DOHH2 (cell line): ENCODE measurements at regions not wholly inside any gene's neighbourhood (a gene's known extent, or its start where the extent isn't known, plus 50 kb on each side); places are given as distances from the start of the nearest gene placed in this dataset.

Source experiments
- H3F3A ChIP-seq: fragments of 200-600 bp; sonication (generic), shearing (Covaris generic); 2 replicates; pipeline ENCODE4 v1.6.0; 2016; ENCODE audit warnings: antibody characterized with exemption, mild to moderate bottlenecking; ENCODE audit not compliant: control insufficient read depth, insufficient read depth
- H3K27ac ChIP-seq: fragments of 200-600 bp; sonication (generic); 2 replicates; pipeline ENCODE4 v1.5.1; 2014; ENCODE audit warnings: low read depth, mild to moderate bottlenecking, low read length, moderate library complexity
- H3K27me3 ChIP-seq: fragments of 200-600 bp; sonication (generic); 2 replicates; pipeline ENCODE4 v1.6.1; 2014; ENCODE audit warnings: mild to moderate bottlenecking, low read length, mixed read lengths; ENCODE audit not compliant: control insufficient read depth
- H3K36me3 ChIP-seq: fragments of 200-600 bp; sonication (generic); 2 replicates; pipeline ENCODE4 v1.6.1; 2014; ENCODE audit warnings: mild to moderate bottlenecking, low read length, moderate library complexity, mixed read lengths; ENCODE audit not compliant: control insufficient read depth
- H3K4me1 ChIP-seq: fragments of 200-600 bp; sonication (generic); 2 replicates; pipeline ENCODE4 v1.6.1; 2014; ENCODE audit warnings: mild to moderate bottlenecking, low read length, mixed read lengths; ENCODE audit not compliant: control insufficient read depth
- H3K4me2 ChIP-seq: fragments of 200-600 bp; sonication (generic); 2 replicates; pipeline ENCODE4 v1.6.0; 2014; ENCODE audit warnings: mild to moderate bottlenecking, low read length, moderate library complexity
- H3K4me3 ChIP-seq: fragments of 200-600 bp; sonication (generic); 2 replicates; pipeline ENCODE4 v1.5.1; 2014; ENCODE audit warnings: mild to moderate bottlenecking, low read length, mixed read lengths
- H3K79me2 ChIP-seq: fragments of 200-600 bp; sonication (generic); 2 replicates; pipeline ENCODE4 v1.6.1; 2014; ENCODE audit warnings: mild to moderate bottlenecking, low read length, mixed read lengths; ENCODE audit not compliant: control insufficient read depth
- H3K9me2 ChIP-seq: fragments of 200-600 bp; sonication (generic); replicated peaks from 2 replicates; pipeline ENCODE4 v1.6.1; 2014; ENCODE audit warnings: mild to moderate bottlenecking, low read length, mixed read lengths; ENCODE audit not compliant: control insufficient read depth
- H3K9me3 ChIP-seq: fragments of 200-600 bp; sonication (generic); 2 replicates; pipeline ENCODE4 v1.6.1; 2014; ENCODE audit warnings: antibody characterized with exemption, low read length, mixed read lengths; ENCODE audit not compliant: control insufficient read depth, insufficient read depth
- H4K20me1 ChIP-seq: fragments of 200-600 bp; sonication (generic); 2 replicates; pipeline ENCODE4 v1.6.0; 2014; ENCODE audit warnings: low read depth, mild to moderate bottlenecking, antibody characterized with exemption, low read length, moderate library complexity; ENCODE audit not compliant: control insufficient read depth, insufficient read depth
- CTCF ChIP-seq: fragments of 200-600 bp; sonication (generic); IDR thresholded peaks from one replicate; pipeline ENCODE4 v1.5.1; 2014; ENCODE audit warnings: antibody characterized with exemption, mild to moderate bottlenecking, low read depth, low read length; ENCODE audit not compliant: poor library complexity, severe bottlenecking
- EZH2phosphoT487 ChIP-seq: fragments of 200-600 bp; sonication (generic); IDR thresholded peaks from 2 replicates; pipeline ENCODE4 v1.6.1; 2017; ENCODE audit warnings: borderline replicate concordance, mild to moderate bottlenecking, antibody characterized with exemption, low read length, moderate library complexity, mixed read lengths

- Histone ChIP-seq H3K4me3 (no peak overlapping the region), H3F3A (no peaks in the 10 kb centered on the region), H3K27me3 (no peaks in the 10 kb centered on the region), H3K27ac (no peak overlapping the region), H3K36me3 (no peaks in the 10 kb centered on the region), H3K4me2 (no peak overlapping the region), H3K79me2 (no peaks in the 10 kb centered on the region), H3K4me1 (no peaks in the 10 kb centered on the region), H3K9me2 (no peaks in the 10 kb centered on the region), H4K20me1 (no peaks in the 10 kb centered on the region), H3K9me3 (no peaks in the 10 kb centered on the region)
- TF ChIP-seq EZH2phosphoT487 (no peak), CTCF (no peak)
Observed at GRCh38 chr10:65231148-65231547, 1694.7 kb upstream of the LRRTM3 start.

GRCh38 chr10:65234261-65234660 lies 1691.6 kb upstream of the LRRTM3 start:
- TF ChIP-seq CTCF, result no peak
- TF ChIP-seq EZH2phosphoT487, result no peak

GRCh38 chr10:65235266-65235665 lies 1690.6 kb upstream of the LRRTM3 start:
- H3K4me1 ChIP-seq, result no peaks in the 10 kb centered on the region
- no peaks in the 10 kb centered on the region for H3K36me3 ChIP-seq
- no peaks in the 10 kb centered on the region for H3K9me3 ChIP-seq
- H3K79me2 ChIP-seq, result no peaks in the 10 kb centered on the region
- no peaks in the 10 kb centered on the region for H3K27me3 ChIP-seq
- no peak for TF ChIP-seq EZH2phosphoT487
- TF ChIP-seq CTCF, result no peak
- H3K4me2 ChIP-seq, result no peak overlapping the region
- H4K20me1 ChIP-seq, result no peaks in the 10 kb centered on the region
- no peak overlapping the region for H3K27ac ChIP-seq
- H3K9me2 ChIP-seq, result no peaks in the 10 kb centered on the region
- H3K4me3 ChIP-seq, result no peak overlapping the region
- no peaks in the 10 kb centered on the region for H3F3A ChIP-seq

More at GRCh38 chr10:65234261-65234660, 1691.6 kb upstream of the LRRTM3 start:
- Histone ChIP-seq H3K36me3 (no peaks in the 10 kb centered on the region), H3F3A (no peaks in the 10 kb centered on the region), H3K4me3 (no peak overlapping the region), H3K27me3 (no peaks in the 10 kb centered on the region), H3K9me3 (no peaks in the 10 kb centered on the region), H4K20me1 (no peaks in the 10 kb centered on the region), H3K79me2 (no peaks in the 10 kb centered on the region), H3K4me2 (no peak overlapping the region), H3K27ac (no peak overlapping the region), H3K4me1 (no peaks in the 10 kb centered on the region), H3K9me2 (no peaks in the 10 kb centered on the region)

GRCh38 chr10:65235846-65236245 lies 1690.0 kb upstream of the LRRTM3 start:
- H3K36me3 ChIP-seq, result no peaks in the 10 kb centered on the region
- H3K4me3 ChIP-seq, result no peak overlapping the region
- no peaks in the 10 kb centered on the region for H3K27me3 ChIP-seq
- no peaks in the 10 kb centered on the region for H3K79me2 ChIP-seq
- no peaks in the 10 kb centered on the region for H3K9me3 ChIP-seq
- no peak overlapping the region for H3K4me2 ChIP-seq
- no peaks in the 10 kb centered on the region for H3K4me1 ChIP-seq
- no peaks in the 10 kb centered on the region for H4K20me1 ChIP-seq
- TF ChIP-seq CTCF, result no peak
- TF ChIP-seq EZH2phosphoT487, result no peak
- H3K9me2 ChIP-seq, result no peaks in the 10 kb centered on the region
- H3F3A ChIP-seq, result no peaks in the 10 kb centered on the region
- no peak overlapping the region for H3K27ac ChIP-seq
